HepG2 (cell line): ENCODE measurements at regions not wholly inside any gene's neighbourhood (a gene's known extent, or its start where the extent isn't known, plus 50 kb on each side); places are given as distances from the start of the nearest gene placed in this dataset.

Experiments used
- ATF1 ChIP-seq: IDR thresholded peaks from 2 replicates; pipeline ENCODE4 v1.6.1; 2016; ENCODE audit warnings: mild to moderate bottlenecking, control low read depth
- BCL6 ChIP-seq: IDR thresholded peaks from 2 replicates; pipeline ENCODE4 v1.6.1; 2016; ENCODE audit warnings: missing genetic modification reagents, missing compliant biosample characterization
- BHLHE40 ChIP-seq: IDR thresholded peaks from 2 replicates; pipeline ENCODE4 v1.6.1; 2011; ENCODE audit warnings: low read length, improper control_type of control experiment
- JARID2 ChIP-seq: sonication (generic); formaldehyde crosslinking; IDR thresholded peaks from 2 replicates; pipeline ENCODE4 v1.8.1; 2023; ENCODE audit warnings: missing genetic modification reagents, inconsistent platforms; ENCODE audit not compliant: insufficient replicate concordance
- KLF13 ChIP-seq: sonication (generic); formaldehyde crosslinking; IDR thresholded peaks from 2 replicates; pipeline ENCODE4 v1.4.0; 2020; ENCODE audit warnings: mild to moderate bottlenecking, missing genetic modification reagents
- NONO ChIP-seq, 2 experiments: fragments of 450-650 bp in 1 of 2; sonication (generic) in 1 of 2; formaldehyde crosslinking in 1 of 2; IDR thresholded peaks in 1 of 2; conservative IDR thresholded peaks in 1 of 2; 2 replicates each; pipeline versions ENCODE4 v1.6.1 to v1.8.0; 2017 to 2022; ENCODE audit warnings: mild to moderate bottlenecking in 1 of 2, missing genetic modification reagents in 1 of 2, moderate library complexity in 1 of 2
- RBFOX2 ChIP-seq: fragments of 200-400 bp; formaldehyde crosslinking; IDR thresholded peaks from 2 replicates; pipeline ENCODE4 v1.6.1; 2017; ENCODE audit warnings: low read depth, mild to moderate bottlenecking, low read length
- TAF1 ChIP-seq: sonication (generic); formaldehyde crosslinking; IDR thresholded peaks from 2 replicates; pipeline ENCODE4 v1.4.0; 2020; ENCODE audit warnings: missing genetic modification reagents
- TCF12 ChIP-seq, 2 experiments: fragments of 450-650 bp in 1 of 2; sonication (generic) in 1 of 2; formaldehyde crosslinking in 1 of 2; IDR thresholded peaks; 2 replicates each; pipeline versions ENCODE4 v1.6.1 to v1.8.0; 2017 to 2022; ENCODE audit warnings: antibody characterized with exemption in 1 of 2, mild to moderate bottlenecking in 1 of 2, missing genetic modification reagents in 1 of 2, moderate library complexity in 1 of 2
- TGIF2 ChIP-seq: IDR thresholded peaks from 2 replicates; pipeline ENCODE4 v1.6.1; 2016; ENCODE audit warnings: control low read depth, missing compliant biosample characterization
- ZBTB1 ChIP-seq: sonication (generic); formaldehyde crosslinking; IDR thresholded peaks from 2 replicates; pipeline ENCODE4 v1.4.0; 2020; ENCODE audit warnings: missing genetic modification reagents, borderline replicate concordance
- ZBTB20 ChIP-seq: sonication (generic); formaldehyde crosslinking; IDR thresholded peaks from 2 replicates; pipeline ENCODE4 v1.8.1; 2023; ENCODE audit warnings: missing genetic modification reagents, low read depth, mild to moderate bottlenecking, borderline replicate concordance
- ZNF143 ChIP-seq: sonication (generic); formaldehyde crosslinking; IDR thresholded peaks from 2 replicates; pipeline ENCODE4 v1.4.0; 2020; ENCODE audit warnings: missing genetic modification reagents
- ZNF234 ChIP-seq: sonication (generic); formaldehyde crosslinking; conservative IDR thresholded peaks from 2 replicates; pipeline ENCODE4 v1.5.1; 2020; ENCODE audit warnings: mild to moderate bottlenecking, missing genetic modification reagents
- ZNF30 ChIP-seq: sonication (generic); formaldehyde crosslinking; IDR thresholded peaks from 2 replicates; pipeline ENCODE4 v1.5.0; 2020; ENCODE audit warnings: mild to moderate bottlenecking, missing genetic modification reagents
- ZNF629 ChIP-seq: sonication (generic); formaldehyde crosslinking; conservative IDR thresholded peaks from 2 replicates; pipeline ENCODE4 v1.5.0; 2020; ENCODE audit warnings: missing genetic modification reagents
- ZNF792 ChIP-seq: IDR thresholded peaks from 2 replicates; pipeline ENCODE4 v1.6.1; 2016
- TF ChIP-seq, protein P1 (sequence below): sonication (generic); formaldehyde crosslinking; IDR thresholded peaks from 2 replicates; pipeline ENCODE4 v1.5.1; 2020; ENCODE audit warnings: missing genetic modification reagents, mild to moderate bottlenecking, borderline replicate concordance
- TF ChIP-seq, protein P2 (sequence below): sonication (generic); formaldehyde crosslinking; IDR thresholded peaks from 2 replicates; pipeline ENCODE4 v1.5.0; 2020; ENCODE audit warnings: mild to moderate bottlenecking, missing genetic modification reagents, borderline replicate concordance
- TF ChIP-seq, protein P3 (sequence below): sonication (generic); formaldehyde crosslinking; IDR thresholded peaks from 2 replicates; pipeline ENCODE4 v1.4.0; 2020; ENCODE audit warnings: missing genetic modification reagents, borderline replicate concordance

DNA sequence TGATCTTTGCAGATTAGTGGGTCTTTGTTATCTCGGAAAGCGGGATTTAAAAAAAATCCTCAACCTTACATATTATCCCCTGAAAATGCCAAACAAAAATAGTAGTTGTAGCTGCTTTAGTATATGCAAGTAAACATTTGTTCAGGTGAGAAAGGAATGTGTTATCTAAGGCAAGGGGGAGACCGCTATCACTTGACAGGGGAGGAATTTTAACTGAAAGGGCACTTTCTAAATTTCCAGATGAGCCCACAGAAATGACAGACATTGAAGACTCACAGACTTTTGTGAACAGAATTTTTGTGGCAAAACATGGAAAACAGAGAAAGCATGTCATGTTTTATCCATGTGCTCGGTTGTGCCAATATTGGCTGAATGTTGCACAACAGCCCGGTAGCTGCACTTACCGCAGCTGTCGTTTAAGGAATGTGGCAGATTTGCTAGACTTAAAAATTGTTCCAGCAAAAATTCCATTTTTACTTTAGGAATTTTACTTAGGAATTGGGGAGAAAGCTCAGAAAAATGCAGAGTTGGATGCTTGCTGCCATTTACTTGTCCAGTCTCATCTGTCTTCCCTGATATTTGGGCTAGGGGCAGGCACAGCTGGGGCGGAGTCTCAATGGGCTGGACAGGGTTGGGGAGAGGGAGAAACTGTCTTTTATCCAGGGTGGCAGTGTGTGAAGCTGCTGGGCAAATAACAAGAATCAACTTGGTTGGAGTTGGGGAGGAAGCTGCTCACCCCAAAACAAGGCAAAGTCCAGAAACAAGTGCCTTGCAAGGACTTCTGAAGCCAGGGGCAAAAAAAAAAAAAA lies 94.6 kb upstream of the RPS6KA3 start (continued):
- TF ChIP-seq, protein P1, sequence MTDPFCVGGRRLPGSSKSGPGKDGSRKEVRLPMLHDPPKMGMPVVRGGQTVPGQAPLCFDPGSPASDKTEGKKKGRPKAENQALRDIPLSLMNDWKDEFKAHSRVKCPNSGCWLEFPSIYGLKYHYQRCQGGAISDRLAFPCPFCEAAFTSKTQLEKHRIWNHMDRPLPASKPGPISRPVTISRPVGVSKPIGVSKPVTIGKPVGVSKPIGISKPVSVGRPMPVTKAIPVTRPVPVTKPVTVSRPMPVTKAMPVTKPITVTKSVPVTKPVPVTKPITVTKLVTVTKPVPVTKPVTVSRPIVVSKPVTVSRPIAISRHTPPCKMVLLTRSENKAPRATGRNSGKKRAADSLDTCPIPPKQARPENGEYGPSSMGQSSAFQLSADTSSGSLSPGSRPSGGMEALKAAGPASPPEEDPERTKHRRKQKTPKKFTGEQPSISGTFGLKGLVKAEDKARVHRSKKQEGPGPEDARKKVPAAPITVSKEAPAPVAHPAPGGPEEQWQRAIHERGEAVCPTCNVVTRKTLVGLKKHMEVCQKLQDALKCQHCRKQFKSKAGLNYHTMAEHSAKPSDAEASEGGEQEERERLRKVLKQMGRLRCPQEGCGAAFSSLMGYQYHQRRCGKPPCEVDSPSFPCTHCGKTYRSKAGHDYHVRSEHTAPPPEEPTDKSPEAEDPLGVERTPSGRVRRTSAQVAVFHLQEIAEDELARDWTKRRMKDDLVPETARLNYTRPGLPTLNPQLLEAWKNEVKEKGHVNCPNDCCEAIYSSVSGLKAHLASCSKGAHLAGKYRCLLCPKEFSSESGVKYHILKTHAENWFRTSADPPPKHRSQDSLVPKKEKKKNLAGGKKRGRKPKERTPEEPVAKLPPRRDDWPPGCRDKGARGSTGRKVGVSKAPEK, result no peak
- no peak for TF ChIP-seq ZBTB1 (CRISPR knock-in tag)
- TF ChIP-seq BHLHE40, result peak; percentile 41; the same call in 1 of the 2 replicates
- TF ChIP-seq JARID2 (CRISPR knock-in tag), result no peak
- no peak; the same call in 1 of the 2 replicates for TF ChIP-seq ZBTB20
- no peak for TF ChIP-seq ZNF143 (CRISPR knock-in tag)
- TF ChIP-seq ZNF792 (CRISPR knock-in tag), result no peak
- TF ChIP-seq, protein P2, sequence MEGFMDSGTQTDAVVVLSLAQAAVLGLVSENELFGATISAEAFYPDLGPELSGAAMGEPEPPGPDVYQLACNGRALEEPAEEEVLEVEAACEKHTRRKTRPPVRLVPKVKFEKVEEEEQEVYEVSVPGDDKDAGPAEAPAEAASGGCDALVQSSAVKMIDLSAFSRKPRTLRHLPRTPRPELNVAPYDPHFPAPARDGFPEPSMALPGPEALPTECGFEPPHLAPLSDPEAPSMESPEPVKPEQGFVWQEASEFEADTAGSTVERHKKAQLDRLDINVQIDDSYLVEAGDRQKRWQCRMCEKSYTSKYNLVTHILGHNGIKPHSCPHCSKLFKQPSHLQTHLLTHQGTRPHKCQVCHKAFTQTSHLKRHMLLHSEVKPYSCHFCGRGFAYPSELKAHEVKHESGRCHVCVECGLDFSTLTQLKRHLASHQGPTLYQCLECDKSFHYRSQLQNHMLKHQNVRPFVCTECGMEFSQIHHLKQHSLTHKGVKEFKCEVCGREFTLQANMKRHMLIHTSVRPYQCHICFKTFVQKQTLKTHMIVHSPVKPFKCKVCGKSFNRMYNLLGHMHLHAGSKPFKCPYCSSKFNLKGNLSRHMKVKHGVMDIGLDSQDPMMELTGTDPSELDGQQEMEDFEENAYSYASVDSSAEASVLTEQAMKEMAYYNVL, result no peak
- no peak for TF ChIP-seq ATF1 (CRISPR knock-in tag)
- no peak; the same call in 1 of the 2 replicates for TF ChIP-seq TAF1 (CRISPR knock-in tag)
- TF ChIP-seq ZNF30, result no peak
- TF ChIP-seq BCL6 (CRISPR knock-in tag), result peak; percentile 37; the same call in 1 of the 2 replicates
- TF ChIP-seq, protein P3, sequence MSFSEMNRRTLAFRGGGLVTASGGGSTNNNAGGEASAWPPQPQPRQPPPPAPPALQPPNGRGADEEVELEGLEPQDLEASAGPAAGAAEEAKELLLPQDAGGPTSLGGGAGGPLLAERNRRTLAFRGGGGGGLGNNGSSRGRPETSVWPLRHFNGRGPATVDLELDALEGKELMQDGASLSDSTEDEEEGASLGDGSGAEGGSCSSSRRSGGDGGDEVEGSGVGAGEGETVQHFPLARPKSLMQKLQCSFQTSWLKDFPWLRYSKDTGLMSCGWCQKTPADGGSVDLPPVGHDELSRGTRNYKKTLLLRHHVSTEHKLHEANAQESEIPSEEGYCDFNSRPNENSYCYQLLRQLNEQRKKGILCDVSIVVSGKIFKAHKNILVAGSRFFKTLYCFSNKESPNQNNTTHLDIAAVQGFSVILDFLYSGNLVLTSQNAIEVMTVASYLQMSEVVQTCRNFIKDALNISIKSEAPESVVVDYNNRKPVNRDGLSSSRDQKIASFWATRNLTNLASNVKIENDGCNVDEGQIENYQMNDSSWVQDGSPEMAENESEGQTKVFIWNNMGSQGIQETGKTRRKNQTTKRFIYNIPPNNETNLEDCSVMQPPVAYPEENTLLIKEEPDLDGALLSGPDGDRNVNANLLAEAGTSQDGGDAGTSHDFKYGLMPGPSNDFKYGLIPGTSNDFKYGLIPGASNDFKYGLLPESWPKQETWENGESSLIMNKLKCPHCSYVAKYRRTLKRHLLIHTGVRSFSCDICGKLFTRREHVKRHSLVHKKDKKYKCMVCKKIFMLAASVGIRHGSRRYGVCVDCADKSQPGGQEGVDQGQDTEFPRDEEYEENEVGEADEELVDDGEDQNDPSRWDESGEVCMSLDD, result no peak
- TF ChIP-seq TCF12 (IDR thresholded peaks at IDR 0.05), result no peak
- no peak for TF ChIP-seq TCF12 (CRISPR knock-in tag; IDR thresholded peaks at IDR 0.05)
- TF ChIP-seq RBFOX2, result peak; percentile 70; the same call in 1 of the 2 replicates
- no peak for TF ChIP-seq ZNF629 (CRISPR knock-in tag)
- TF ChIP-seq KLF13 (CRISPR knock-in tag), result no peak
- TF ChIP-seq TGIF2 (CRISPR knock-in tag), result 0 out of 2 replicates have a peak, but pooled peaks have one; percentile 42
- no peak for TF ChIP-seq NONO (IDR thresholded peaks at IDR 0.05)
- no peak for TF ChIP-seq NONO (CRISPR knock-in tag; conservative IDR thresholded peaks at IDR 0.05)
- no peak for TF ChIP-seq ZNF234 (CRISPR knock-in tag)
